Natural killer cell (primary cell): ENCODE measurements at regions not wholly inside any gene's neighbourhood (a gene's known extent, or its start where the extent isn't known, plus 50 kb on each side); places are given as distances from the start of the nearest gene placed in this dataset.

ENCODE experiments used
- ATAC-seq, 3 donors: fragments of 150-1000 bp in 2 of 3; fragments of 200-7000 bp in 1 of 3; cut with Tn5 transposase; 1 replicate in 1 of 3; 2 replicates in 2 of 3; pipeline ENCODE4 v1.10.0; 2021; ENCODE audit warnings: mild to moderate bottlenecking in 2 of 3, moderate library complexity in 2 of 3
- DNase-seq, 2 donors: peaks; one replicate each; pipeline versions ENCODE4 v3.0.0 to v3.0.0-alpha.2; 2013 to 2021; ENCODE audit warnings: mixed read lengths in 1 of 2
- H3K27ac ChIP-seq: one replicate; pipeline ENCODE4 v1.5.1; 2013; ENCODE audit warnings: mild to moderate bottlenecking, low read length
- H3K27me3 ChIP-seq: one replicate; pipeline ENCODE4 v1.6.1; 2013; ENCODE audit warnings: low read length; ENCODE audit not compliant: control insufficient read depth, insufficient read depth
- H3K36me3 ChIP-seq: one replicate; pipeline ENCODE4 v1.6.1; 2013; ENCODE audit warnings: low read length; ENCODE audit not compliant: control insufficient read depth, insufficient read depth
- H3K4me1 ChIP-seq: one replicate; pipeline ENCODE4 v1.6.1; 2013; ENCODE audit warnings: low read length; ENCODE audit not compliant: control insufficient read depth, insufficient read depth
- H3K4me3 ChIP-seq: one replicate; pipeline ENCODE4 v1.5.1; 2013; ENCODE audit warnings: low read length
- H3K9me3 ChIP-seq: one replicate; pipeline ENCODE4 v1.6.1; 2013; ENCODE audit warnings: low read length; ENCODE audit not compliant: control insufficient read depth, insufficient read depth
- H3K27ac Mint-ChIP-seq, 2 donors: one replicate each; pipeline ENCODE4 v1.8.0; 2022; ENCODE audit warnings: mild to moderate bottlenecking in 2 of 2, mixed read lengths in 2 of 2, moderate library complexity in 1 of 2
- H3K27me3 Mint-ChIP-seq, 2 donors: one replicate each; pipeline ENCODE4 v1.8.0; 2022; ENCODE audit warnings: low read depth in 2 of 2, mixed read lengths in 2 of 2
- H3K36me3 Mint-ChIP-seq: one replicate; pipeline ENCODE4 v1.8.0; 2022; ENCODE audit warnings: mixed read lengths
- H3K4me1 Mint-ChIP-seq, 2 donors: one replicate each; pipeline ENCODE4 v1.8.0; 2022; ENCODE audit warnings: mixed read lengths in 2 of 2
- H3K4me3 Mint-ChIP-seq: one replicate; pipeline ENCODE4 v1.8.0; 2022; ENCODE audit warnings: mild to moderate bottlenecking, moderate library complexity, mixed read lengths
- H3K9me3 Mint-ChIP-seq, 2 donors: one replicate each; pipeline ENCODE4 v1.8.0; 2022; ENCODE audit warnings: mixed read lengths in 2 of 2
- CTCF ChIP-seq: fragments of 200-600 bp; IDR thresholded peaks from one replicate; pipeline ENCODE4 v1.8.0; 2022; ENCODE audit warnings: antibody characterized with exemption
- WGBS: methylation state at CpG from one replicate; pipeline ENCODE4 v1.1.7; 2013; ENCODE audit warnings: missing lambda C conversion rate; ENCODE audit not compliant: insufficient coverage; 5-methylcytosine and 5-hydroxymethylcytosine counted together
- intact Hi-C: fragments of 100-400 bp; cut with micrococcal nuclease; formaldehyde crosslinking; loops from one replicate; pipeline ENCODE4 v1.14.2; 2022

DNA sequence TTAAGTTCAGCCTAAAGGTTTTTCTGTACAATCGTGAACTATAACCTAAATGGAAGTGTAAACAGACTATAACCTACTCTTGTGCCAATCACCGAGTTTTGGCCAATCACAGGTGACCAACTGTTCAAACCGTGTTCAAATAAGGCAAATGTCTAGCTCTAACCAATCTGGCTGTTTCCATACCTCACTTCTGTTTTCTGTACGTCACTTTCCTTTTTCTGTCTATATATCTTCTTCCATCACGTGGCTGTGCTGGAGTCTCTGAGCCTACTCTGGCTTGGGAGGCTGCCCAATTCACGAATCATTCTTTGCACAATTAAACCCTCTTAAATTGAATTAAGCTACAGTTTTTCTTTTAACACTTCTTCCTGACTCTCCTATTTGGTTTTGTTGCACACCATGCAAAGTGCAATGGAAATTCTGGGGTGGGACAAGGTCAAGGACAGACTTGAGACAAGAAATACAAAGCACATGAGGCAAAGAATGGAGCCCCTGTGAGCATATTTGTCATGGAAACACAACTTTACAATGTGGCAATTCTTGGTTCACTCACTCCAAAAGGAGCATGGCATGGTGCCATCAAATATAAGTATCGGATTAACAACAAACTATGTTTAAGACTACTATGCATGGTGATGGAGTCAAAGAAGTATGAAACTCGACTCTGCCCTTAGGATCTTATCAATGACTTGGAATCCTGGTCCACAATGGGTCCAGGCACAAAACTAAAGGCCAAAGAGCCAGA lies 115.7 kb upstream of the FAM9B start:
- DNase-seq (no peak), ATAC-seq (no peak)
- no peak overlapping the region for H3K4me3 Mint-ChIP-seq
- H3K9me3 Mint-ChIP-seq, result no peaks in the 10 kb centered on the region
- intact Hi-C loops, result no loop called here
- H3K9me3 ChIP-seq, result peaks cover 3% of the 10 kb centered on the region
- H3K4me1 Mint-ChIP-seq, result peaks cover 0 to 5% of the 10 kb centered on the region in 2 donors
- H3K27ac ChIP-seq, result no peak overlapping the region
- H3K27me3 ChIP-seq, result no peaks in the 10 kb centered on the region
- no peak for TF ChIP-seq CTCF
- H3K27me3 Mint-ChIP-seq, result peaks cover 6 to 15% of the 10 kb centered on the region in 2 donors
- no peaks in the 10 kb centered on the region for H3K4me1 ChIP-seq
- WGBS, result 78% methylated on average over 7 of the region's 8 CpGs
- H3K36me3 Mint-ChIP-seq, result no peaks in the 10 kb centered on the region
- no peak overlapping the region for H3K27ac Mint-ChIP-seq
- no peak overlapping the region for H3K4me3 ChIP-seq
- no peaks in the 10 kb centered on the region for H3K36me3 ChIP-seq

GRCh38 chrX:9151772-9152307 lies 117.9 kb upstream of the FAM9B start:
- no peak overlapping the region for H3K27ac Mint-ChIP-seq
- DNase-seq (no peak), ATAC-seq (no peak)
- no peak for TF ChIP-seq CTCF
- no peaks in the 10 kb centered on the region for H3K9me3 Mint-ChIP-seq
- H3K4me3 ChIP-seq, result no peak overlapping the region
- H3K36me3 Mint-ChIP-seq, result no peaks in the 10 kb centered on the region
- H3K4me3 Mint-ChIP-seq, result no peak overlapping the region
- intact Hi-C loops, result no loop called here
- H3K27ac ChIP-seq, result no peak overlapping the region
- peaks cover 3 to 8% of the 10 kb centered on the region in 2 donors for H3K27me3 Mint-ChIP-seq
- H3K4me1 Mint-ChIP-seq, result peaks cover 0 to 5% of the 10 kb centered on the region in 2 donors
- H3K9me3 ChIP-seq, result peaks cover 4% of the 10 kb centered on the region
- 100% methylated on average over 1 of the region's 2 CpGs for WGBS
- H3K27me3 ChIP-seq, result no peaks in the 10 kb centered on the region
- H3K4me1 ChIP-seq, result no peaks in the 10 kb centered on the region
- H3K36me3 ChIP-seq, result no peaks in the 10 kb centered on the region

DNA sequence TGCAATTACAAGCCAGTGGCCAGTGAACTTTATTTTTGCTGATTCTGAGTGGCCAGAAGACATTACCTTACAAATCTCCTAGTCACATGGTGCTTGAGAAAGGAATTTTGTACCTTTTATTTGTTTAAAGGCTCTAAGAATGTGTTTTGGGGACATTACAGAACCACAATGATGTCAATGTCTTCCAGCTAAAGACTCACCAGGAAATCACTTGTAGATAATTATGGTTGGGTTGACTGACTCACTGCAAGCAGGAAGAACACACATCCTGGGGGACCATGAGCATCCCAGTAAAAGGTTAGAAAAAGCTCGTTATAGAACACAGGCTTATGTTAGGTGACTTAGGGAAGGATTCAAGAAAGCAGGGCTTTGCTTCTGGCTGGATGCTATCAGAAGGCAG lies 119.4 kb upstream of the FAM9B start:
- H3K4me3 Mint-ChIP-seq, result no peak overlapping the region
- TF ChIP-seq CTCF, result no peak
- Histone ChIP-seq H3K36me3 (no peaks in the 10 kb centered on the region), H3K4me3 (no peak overlapping the region), H3K27ac (no peak overlapping the region), H3K9me3 (peaks cover 4% of the 10 kb centered on the region), H3K27me3 (no peaks in the 10 kb centered on the region), H3K4me1 (no peaks in the 10 kb centered on the region)
- no peaks in the 10 kb centered on the region for H3K9me3 Mint-ChIP-seq
- no peaks in the 10 kb centered on the region for H3K36me3 Mint-ChIP-seq
- no peak for DNase-seq
- peaks cover 0 to 5% of the 10 kb centered on the region in 2 donors for H3K4me1 Mint-ChIP-seq
- WGBS, result 70% methylated on average over 1 of the region's 1 CpG
- H3K27ac Mint-ChIP-seq, result no peak overlapping the region
- intact Hi-C loops, result no loop called here
- peaks cover 3 to 6% of the 10 kb centered on the region in 2 donors for H3K27me3 Mint-ChIP-seq
- ATAC-seq, result no peak
